ENCODE measurements at regions not wholly inside any gene's neighbourhood (a gene's known extent, or its start where the extent isn't known, plus 50 kb on each side); places are given as distances from the start of the nearest gene placed in this dataset.

DNA sequence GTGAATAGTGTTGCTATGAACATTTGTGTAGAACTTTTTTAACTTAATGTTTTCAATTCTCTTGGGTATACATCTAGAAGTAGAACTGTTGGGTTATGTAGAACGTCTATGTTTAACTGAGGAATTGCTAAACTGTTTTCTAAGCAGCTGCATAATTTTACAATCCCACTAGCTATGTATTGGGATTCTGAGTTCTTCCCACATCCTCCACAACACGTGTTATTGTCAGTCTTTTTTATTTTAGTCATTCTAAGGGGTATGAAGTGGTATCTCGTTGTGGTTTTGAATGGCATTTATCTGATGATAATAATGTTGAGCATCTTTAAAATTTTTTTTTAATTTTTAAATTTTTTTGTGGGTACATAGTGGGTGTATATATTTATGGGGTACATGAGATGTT lies 55.0 kb upstream of the NPHP3 start:
- Histone ChIP-seq H3K36me3 (no peaks in the 10 kb centered on the region), H3K27ac (no peak overlapping the region), H3K4me1 (no peaks in the 10 kb centered on the region), H3K4me3 (no peak overlapping the region), H3K27me3 (no peaks in the 10 kb centered on the region), H3K9me3 (no peaks in the 10 kb centered on the region)
- TF ChIP-seq, protein P1, sequence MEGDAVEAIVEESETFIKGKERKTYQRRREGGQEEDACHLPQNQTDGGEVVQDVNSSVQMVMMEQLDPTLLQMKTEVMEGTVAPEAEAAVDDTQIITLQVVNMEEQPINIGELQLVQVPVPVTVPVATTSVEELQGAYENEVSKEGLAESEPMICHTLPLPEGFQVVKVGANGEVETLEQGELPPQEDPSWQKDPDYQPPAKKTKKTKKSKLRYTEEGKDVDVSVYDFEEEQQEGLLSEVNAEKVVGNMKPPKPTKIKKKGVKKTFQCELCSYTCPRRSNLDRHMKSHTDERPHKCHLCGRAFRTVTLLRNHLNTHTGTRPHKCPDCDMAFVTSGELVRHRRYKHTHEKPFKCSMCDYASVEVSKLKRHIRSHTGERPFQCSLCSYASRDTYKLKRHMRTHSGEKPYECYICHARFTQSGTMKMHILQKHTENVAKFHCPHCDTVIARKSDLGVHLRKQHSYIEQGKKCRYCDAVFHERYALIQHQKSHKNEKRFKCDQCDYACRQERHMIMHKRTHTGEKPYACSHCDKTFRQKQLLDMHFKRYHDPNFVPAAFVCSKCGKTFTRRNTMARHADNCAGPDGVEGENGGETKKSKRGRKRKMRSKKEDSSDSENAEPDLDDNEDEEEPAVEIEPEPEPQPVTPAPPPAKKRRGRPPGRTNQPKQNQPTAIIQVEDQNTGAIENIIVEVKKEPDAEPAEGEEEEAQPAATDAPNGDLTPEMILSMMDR (IDR thresholded peaks at IDR 0.05): no peak
- intact Hi-C loops (cut with DNase I): no loop called here
- DNase-seq (ENCODE audit: low spot score in 2 of 2): no peak

DNA sequence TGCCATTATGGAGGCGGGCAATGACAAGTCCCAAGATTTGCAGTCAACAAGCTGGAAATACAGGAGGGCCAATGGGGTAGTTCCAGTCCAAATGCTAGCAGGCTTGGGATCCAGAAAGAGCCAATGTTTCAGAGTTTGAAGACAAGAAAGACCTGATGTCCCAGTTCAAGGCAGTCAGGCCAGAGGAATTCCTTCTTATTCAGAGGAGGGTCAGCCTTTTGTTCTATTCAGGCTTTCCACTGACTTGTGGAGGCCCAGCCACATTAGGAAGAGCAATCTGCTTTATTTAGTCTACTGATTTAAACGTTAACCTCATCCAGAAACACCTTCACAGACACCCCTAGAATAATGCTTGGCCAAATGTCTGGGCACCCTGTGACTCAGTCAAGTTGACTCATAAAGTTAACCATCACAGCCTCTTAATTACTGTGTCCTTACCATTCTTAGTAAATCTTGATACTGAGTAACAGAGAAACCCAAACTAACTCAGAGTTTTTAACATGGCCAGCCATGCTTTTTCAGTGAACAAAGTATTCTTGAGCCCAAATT lies 50.9 kb upstream of the NPHP3 start:
- Histone ChIP-seq H3K4me1 (no peaks in the 10 kb centered on the region), H3K27me3 (no peaks in the 10 kb centered on the region), H3K27ac (no peak overlapping the region), H3K9me3 (no peaks in the 10 kb centered on the region), H3K4me3 (no peak overlapping the region), H3K36me3 (no peaks in the 10 kb centered on the region)
- intact Hi-C loops (cut with DNase I): no loop called here
- TF ChIP-seq, protein P1 (IDR thresholded peaks at IDR 0.05): no peak
- no peak for DNase-seq (ENCODE audit: low spot score in 2 of 2)

DNA sequence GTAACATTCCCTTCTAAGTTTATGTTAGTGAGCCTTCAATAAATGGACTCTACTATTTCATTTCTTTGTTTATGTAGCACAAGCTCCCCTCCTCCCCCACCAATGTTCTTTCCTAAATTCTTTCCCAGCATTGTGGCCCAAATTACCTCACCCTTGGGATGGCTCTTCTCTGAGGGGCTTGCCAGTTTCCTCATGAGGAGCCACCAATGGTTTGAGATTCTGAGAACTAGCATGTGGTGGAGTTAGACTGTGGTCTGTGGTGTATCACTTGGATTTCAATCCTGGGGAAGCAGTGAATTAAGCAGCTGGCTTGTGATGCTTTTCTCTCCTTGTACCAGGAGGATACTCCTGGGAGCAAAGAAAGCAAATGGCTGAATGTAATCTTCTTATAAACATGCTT lies 50.0 kb upstream of the NPHP3 start:
- Histone ChIP-seq H3K36me3 (no peaks in the 10 kb centered on the region), H3K27me3 (no peaks in the 10 kb centered on the region), H3K27ac (no peak overlapping the region), H3K9me3 (no peaks in the 10 kb centered on the region), H3K4me1 (no peaks in the 10 kb centered on the region), H3K4me3 (no peak overlapping the region)
- intact Hi-C loops (cut with DNase I): no loop called here
- TF ChIP-seq, protein P1 (IDR thresholded peaks at IDR 0.05): no peak
- no peak for DNase-seq (ENCODE audit: low spot score in 2 of 2)
